ENCODE measurements at regions not wholly inside any gene's neighbourhood (a gene's known extent, or its start where the extent isn't known, plus 50 kb on each side); places are given as distances from the start of the nearest gene placed in this dataset.

GRCh38 chr4:106615961-106616360 is 247.4 kb upstream of the GIMD1 start:
- TF ChIP-seq ZFX (IDR thresholded peaks at IDR 0.05): no peak
- TF ChIP-seq CTCF (conservative IDR thresholded peaks at IDR 0.05): no peak
- no peak overlapping the region for H3K27ac ChIP-seq

- no peak for TF ChIP-seq CTCF (conservative IDR thresholded peaks at IDR 0.05)
- TF ChIP-seq ZFX (IDR thresholded peaks at IDR 0.05): no peak
- H3K27ac ChIP-seq: no peak overlapping the region
These were observed 246.9 kb upstream of the GIMD1 start for GRCh38 chr4:106615410-106615945.

- TF ChIP-seq CTCF (conservative IDR thresholded peaks at IDR 0.05) (no peak), ZFX (IDR thresholded peaks at IDR 0.05) (no peak)
- no peak overlapping the region for H3K27ac ChIP-seq
These were observed 245.9 kb upstream of the GIMD1 start for GRCh38 chr4:106614441-106614840.

- no peak overlapping the region for H3K27ac ChIP-seq
- TF ChIP-seq ZFX (IDR thresholded peaks at IDR 0.05) (no peak), CTCF (conservative IDR thresholded peaks at IDR 0.05) (no peak)
These were observed 241.3 kb upstream of the GIMD1 start for GRCh38 chr4:106609917-106610316.

- TF ChIP-seq ZFX (IDR thresholded peaks at IDR 0.05) (no peak), CTCF (conservative IDR thresholded peaks at IDR 0.05) (no peak)
- no peak overlapping the region for H3K27ac ChIP-seq
These were observed 239.0 kb upstream of the GIMD1 start for GRCh38 chr4:106607558-106607957.

- TF ChIP-seq ZFX (IDR thresholded peaks at IDR 0.05): no peak
- no peak overlapping the region for H3K27ac ChIP-seq
These were observed 235.9 kb upstream of the GIMD1 start for GRCh38 chr4:106604319-106605051.

GRCh38 chr4:106603471-106603870 is 234.9 kb upstream of the GIMD1 start:
- TF ChIP-seq ZFX (IDR thresholded peaks at IDR 0.05) (no peak), CTCF (conservative IDR thresholded peaks at IDR 0.05) (no peak)
- no peak overlapping the region for H3K27ac ChIP-seq

- TF ChIP-seq CTCF (conservative IDR thresholded peaks at IDR 0.05) (no peak), ZFX (IDR thresholded peaks at IDR 0.05) (no peak)
- H3K27ac ChIP-seq: no peak overlapping the region
These were observed 234.1 kb upstream of the GIMD1 start for GRCh38 chr4:106602711-106603110.
